HCT116 (cell line): ENCODE measurements at regions not wholly inside any gene's neighbourhood (a gene's known extent, or its start where the extent isn't known, plus 50 kb on each side); places are given as distances from the start of the nearest gene placed in this dataset.

Experiments used
- ATAC-seq: fragments of 200-7000 bp; cut with Tn5 transposase; 2 replicates; pipeline ENCODE4 v1.9.1; 2020; ENCODE audit warnings: mild to moderate bottlenecking, moderate library complexity
- BruUV-seq: library from RNA; stranded (reverse); fragments of 400-500 nt; replicated peaks from 2 replicates; lab custom pipeline; 2021; lab: Mats Ljungman, UMichigan
- CTCF ChIA-PET: fragments of 300-600 bp; sonication (Branson Sonifier 250); formaldehyde crosslinking; loops from one replicate; lab custom pipeline; 2021; ENCODE audit warnings: antibody characterized with exemption; lab: Charles Lee
- POLR2A ChIA-PET: fragments of 300-600, 350-600 bp; sonication (Branson Sonifier 250); formaldehyde crosslinking; loops from one replicate; lab custom pipeline; 2021; ENCODE audit warnings: antibody characterized with exemption; lab: Charles Lee
- RAD21 ChIA-PET, 2 experiments: fragments of 300-600 bp; sonication (Branson Sonifier 250); formaldehyde crosslinking; loops; one replicate each; lab custom pipeline; 2023; ENCODE audit warnings: low total read pairs in 2 of 2; ENCODE audit not compliant: uncharacterized antibody in 2 of 2, unreplicated experiment in 2 of 2, low non-redundant PET in 1 of 2; lab: Charles Lee
- DNase-seq: peaks from one replicate; pipeline ENCODE4 v3.0.0-alpha.2; 2010; ENCODE audit warnings: low read depth, low spot score
- H2AFZ ChIP-seq: fragments of 200-600 bp; shearing (Covaris generic), sonication (generic); 2 replicates; pipeline ENCODE4 v1.6.1; 2017; ENCODE audit warnings: low read depth, mixed run types, mixed read lengths, antibody characterized with exemption, low read length; ENCODE audit not compliant: poor library complexity, severe bottlenecking
- H3K27ac ChIP-seq: 2 replicates; pipeline ENCODE4 v1.5.1; 2012; ENCODE audit warnings: low read depth, low read length
- H3K27me3 ChIP-seq: fragments of 200-600 bp; sonication (generic); 2 replicates; pipeline ENCODE4 v1.6.1; 2016; ENCODE audit warnings: mixed run types, low read length, mixed read lengths; ENCODE audit not compliant: insufficient read depth
- H3K36me3 ChIP-seq, 2 experiments: fragments of 200-500 bp in 1 of 2; fragments of 200-600 bp in 1 of 2; sonication (Bioruptor generic) in 1 of 2; sonication (generic) in 1 of 2; 2 replicates each; pipeline versions ENCODE4 v1.5.1 to v1.6.1; 2014 to 2016; ENCODE audit warnings: low read length in 2 of 2, inconsistent platforms in 1 of 2, mixed read lengths in 1 of 2, mixed run types in 1 of 2; ENCODE audit not compliant: insufficient read depth in 2 of 2, control insufficient read depth in 1 of 2
- H3K4me1 ChIP-seq, 2 experiments: fragments of 200-600 bp in 1 of 2; sonication (generic) in 1 of 2; 2 replicates each; pipeline versions ENCODE4 v1.5.1 to v1.6.1; 2012 to 2017; ENCODE audit warnings: low read length in 2 of 2, inconsistent platforms in 1 of 2, mild to moderate bottlenecking in 1 of 2, mixed read lengths in 1 of 2, mixed run types in 1 of 2, moderate library complexity in 1 of 2; ENCODE audit not compliant: insufficient read depth in 2 of 2, control insufficient read depth in 1 of 2
- H3K4me2 ChIP-seq: fragments of 200-600 bp; sonication (generic); 2 replicates; pipeline ENCODE4 v1.6.1; 2017; ENCODE audit warnings: mixed run types, low read length, mixed read lengths
- H3K4me3 ChIP-seq, 2 experiments: fragments of 200-600 bp in 1 of 2; sonication (generic) in 1 of 2; replicated peaks in 1 of 2; 2 replicates each; pipeline ENCODE4 v1.5.1; 2011 to 2016; ENCODE audit warnings: low read length in 2 of 2, control low read depth in 1 of 2, low read depth in 1 of 2, mild to moderate bottlenecking in 1 of 2, mixed read lengths in 1 of 2, mixed run types in 1 of 2
- H3K79me2 ChIP-seq: fragments of 200-600 bp; sonication (generic); 2 replicates; pipeline ENCODE4 v1.6.1; 2017; ENCODE audit warnings: mild to moderate bottlenecking, mixed run types, low read length, moderate library complexity, mixed read lengths; ENCODE audit not compliant: insufficient read depth
- H3K9ac ChIP-seq: fragments of 200-600 bp; sonication (generic); 2 replicates; pipeline ENCODE4 v1.6.1; 2016; ENCODE audit warnings: low read length, mixed read lengths
- H3K9me2 ChIP-seq: fragments of 200-600 bp; sonication (generic), shearing (Covaris generic); 2 replicates; pipeline ENCODE4 v1.6.1; 2017; ENCODE audit warnings: mixed run types, mild to moderate bottlenecking, moderate library complexity; ENCODE audit not compliant: insufficient read depth
- H3K9me3 ChIP-seq, 2 experiments: fragments of 200-500 bp in 1 of 2; fragments of 200-600 bp in 1 of 2; sonication (Bioruptor generic) in 1 of 2; sonication (generic) in 1 of 2; 2 replicates each; pipeline ENCODE4 v1.6.1; 2014 to 2017; ENCODE audit warnings: low read length in 2 of 2, mixed read lengths in 2 of 2, inconsistent platforms in 1 of 2, low read depth in 1 of 2, mild to moderate bottlenecking in 1 of 2, mixed run types in 1 of 2, moderate library complexity in 1 of 2; ENCODE audit not compliant: control insufficient read depth in 1 of 2, insufficient read depth in 1 of 2
- H4K20me1 ChIP-seq: fragments of 200-600 bp; sonication (generic), shearing (Covaris generic); 2 replicates; pipeline ENCODE4 v1.6.1; 2017; ENCODE audit warnings: mixed run types, mild to moderate bottlenecking, moderate library complexity; ENCODE audit not compliant: insufficient read depth
- ATF3 ChIP-seq: IDR thresholded peaks from 2 replicates; pipeline ENCODE4 v1.6.1; 2012
- CEBPB ChIP-seq: IDR thresholded peaks from 2 replicates; pipeline ENCODE4 v1.6.1; 2012; ENCODE audit warnings: low read depth
- CTCF ChIP-seq, 3 experiments: fragments of 200-600 bp in 1 of 3; sonication (generic) in 1 of 3; IDR thresholded peaks in 2 of 3; conservative IDR thresholded peaks in 1 of 3; 2 replicates each; pipeline ENCODE4 v1.5.1; 2012 to 2017; ENCODE audit warnings: low read depth in 2 of 3, low read length in 2 of 3, antibody characterized with exemption in 1 of 3, borderline replicate concordance in 1 of 3, control low read depth in 1 of 3, mild to moderate bottlenecking in 1 of 3, mixed read lengths in 1 of 3, mixed run types in 1 of 3, moderate library complexity in 1 of 3; ENCODE audit not compliant: insufficient read depth in 1 of 3
- EGR1 ChIP-seq: IDR thresholded peaks from 2 replicates; pipeline ENCODE4 v1.6.1; 2012; ENCODE audit warnings: low read depth
- EZH2phosphoT487 ChIP-seq: fragments of 200-600 bp; IDR thresholded peaks from 2 replicates; pipeline ENCODE4 v1.6.1; 2018; ENCODE audit warnings: antibody characterized with exemption, borderline replicate concordance
- FOSL1 ChIP-seq: IDR thresholded peaks from 2 replicates; pipeline ENCODE4 v1.6.1; 2012; ENCODE audit warnings: low read depth
- POLR2A ChIP-seq: IDR thresholded peaks from 2 replicates; pipeline ENCODE4 v1.7.0; 2011; ENCODE audit warnings: borderline replicate concordance; ENCODE audit not compliant: insufficient read depth, insufficient read length; ENCODE audit errors: extremely low read depth
- SIN3A ChIP-seq: IDR thresholded peaks from 2 replicates; pipeline ENCODE4 v1.6.1; 2012; ENCODE audit warnings: low read depth
- SRF ChIP-seq: IDR thresholded peaks from 2 replicates; pipeline ENCODE4 v1.6.1; 2012; ENCODE audit warnings: low read depth
- TCF7L2 ChIP-seq: IDR thresholded peaks from 2 replicates; pipeline ENCODE4 v1.7.0; 2011; ENCODE audit warnings: borderline replicate concordance, inconsistent platforms; ENCODE audit not compliant: insufficient read depth, insufficient read length; ENCODE audit errors: extremely low read depth
- YY1 ChIP-seq: IDR thresholded peaks from 2 replicates; pipeline ENCODE4 v1.6.1; 2011; ENCODE audit warnings: low read length, low read depth, moderate library complexity, mild to moderate bottlenecking; ENCODE audit not compliant: insufficient replicate concordance; ENCODE audit errors: extremely low read depth
- ZBTB33 ChIP-seq: IDR thresholded peaks from 2 replicates; pipeline ENCODE4 v1.6.1; 2011; ENCODE audit warnings: mild to moderate bottlenecking, low read length, moderate library complexity; ENCODE audit not compliant: insufficient replicate concordance; ENCODE audit errors: extremely low read depth
- ZFX ChIP-seq: fragments of 450-650 bp; IDR thresholded peaks from 2 replicates; pipeline ENCODE4 v1.6.1; 2017
- ZNF274 ChIP-seq: fragments of 200-500 bp; sonication (Bioruptor generic); IDR thresholded peaks from 2 replicates; pipeline ENCODE4 v1.6.1; 2014; ENCODE audit warnings: mild to moderate bottlenecking, low read depth, low read length, inconsistent platforms
- intact Hi-C: fragments of 100-400 bp; cut with micrococcal nuclease; formaldehyde crosslinking; loops from 2 replicates; pipeline ENCODE4 v1.10.0; 2022

- peak overlapping the region; percentile 29; the same call in 1 of the 2 replicates for H3K4me2 ChIP-seq
- ChIA-PET POLR2A (no interaction called here), CTCF (no interaction called here), RAD21 (no interaction called here)
- H3K9ac ChIP-seq, result no peak overlapping the region
- peak; percentile 57 for ATAC-seq
- H3K79me2 ChIP-seq, result no peaks in the 10 kb centered on the region
- no peak overlapping the region for H3K4me3 ChIP-seq
- H4K20me1 ChIP-seq, result no peaks in the 10 kb centered on the region
- no peaks in the 10 kb centered on the region for H3K9me2 ChIP-seq
- H3K36me3 ChIP-seq, result no peaks in the 10 kb centered on the region
- no peaks in the 10 kb centered on the region for H3K4me1 ChIP-seq
- H3K27ac ChIP-seq, result no peak overlapping the region
- intact Hi-C loops, result no loop called here
- DNase-seq, result no peak
- no peak overlapping the region for H2AFZ ChIP-seq
- H3K27me3 ChIP-seq, result no peaks in the 10 kb centered on the region
- TF ChIP-seq TCF7L2 (no peak), FOSL1 (0 out of 2 replicates have a peak, but pooled peaks have one; percentile 6), YY1 (no peak)
- BruUV-seq, result no TSS peak
- no peaks in the 10 kb centered on the region for H3K9me3 ChIP-seq
Observed at GRCh38 chr7:124992851-124993562, 63.4 kb upstream of the POT1 start.

- H3K9me2 ChIP-seq, result no peaks in the 10 kb centered on the region; the same call in 1 of the 2 replicates
- no peak overlapping the region for H3K4me2 ChIP-seq
- no peaks in the 10 kb centered on the region for H4K20me1 ChIP-seq
- ATAC-seq (no peak), DNase-seq (no peak)
- H3K27ac ChIP-seq, result no peak overlapping the region
- H3K9ac ChIP-seq, result no peak overlapping the region
- H3K4me1 ChIP-seq, result no peaks in the 10 kb centered on the region
- intact Hi-C loops, result no loop called here
- no peak overlapping the region for H2AFZ ChIP-seq
- BruUV-seq, result no TSS peak
- RAD21 ChIA-PET, result no interaction called here
- CTCF ChIA-PET, result no interaction called here
- POLR2A ChIA-PET, result no interaction called here
- no peaks in the 10 kb centered on the region for H3K9me3 ChIP-seq
- H3K4me3 ChIP-seq, result no peak overlapping the region
- no peaks in the 10 kb centered on the region for H3K79me2 ChIP-seq
- H3K36me3 ChIP-seq, result no peaks in the 10 kb centered on the region
- H3K27me3 ChIP-seq, result no peaks in the 10 kb centered on the region
- TF ChIP-seq ZBTB33 (no peak), EZH2phosphoT487 (no peak), FOSL1 (no peak), ZNF274 (no peak), ZFX (no peak), CEBPB (no peak), EGR1 (no peak), CTCF (IDR thresholded peaks at IDR 0.05 in 2 of 3, conservative IDR thresholded peaks at IDR 0.05 in 1 of 3; ENCODE audit: borderline replicate concordance in 1 of 3, insufficient read depth in 1 of 3, low read depth in 2 of 3, low read length in 2 of 3) (no peak), ATF3 (no peak), SIN3A (no peak), POLR2A (no peak), SRF (no peak)
Observed at GRCh38 chr7:124989911-124990310, 60.3 kb upstream of the POT1 start.
